Right lobe of liver (tissue), 4 donors: ENCODE measurements at regions not wholly inside any gene's neighbourhood (a gene's known extent, or its start where the extent isn't known, plus 50 kb on each side); places are given as distances from the start of the nearest gene placed in this dataset.
"Not testable (repeated sequence)": the region's sequence is repeated elsewhere in the genome, so short reads cannot be mapped to it uniquely, and the experiment has no call there.

Source experiments
- CTCF ChIP-seq, 4 donors: fragments of 200-600 bp in 3 of 4; fragments of 450-650 bp in 1 of 4; IDR thresholded peaks; one replicate each; pipeline versions ENCODE4 v1.5.1 to v1.8.0; 2016 to 2022; ENCODE audit warnings: antibody characterized with exemption in 4 of 4, mild to moderate bottlenecking in 2 of 4
- POLR2A ChIP-seq: fragments of 450-650 bp; IDR thresholded peaks from one replicate; pipeline ENCODE4 v1.6.1; 2017; ENCODE audit warnings: antibody characterized with exemption, mild to moderate bottlenecking
- donor health status: DM: no; HTN: no; CAD: no.
- donor health status: DM: no; HTN: no; CAD: no.
- donor health status: DM: no; HTN: yes; CAD: no.

GRCh38 chr4:49120804-49121203 lies 134.7 kb downstream of the CWH43 start:
- not testable (repeated sequence) for TF ChIP-seq CTCF (IDR thresholded peaks at IDR 0.05); POLR2A
